ENCODE measurements at regions not wholly inside any gene's neighbourhood (a gene's known extent, or its start where the extent isn't known, plus 50 kb on each side); places are given as distances from the start of the nearest gene placed in this dataset.

- TF ChIP-seq CTCF (IDR thresholded peaks at IDR 0.05): no peak
- TF ChIP-seq POLR2A (IDR thresholded peaks at IDR 0.05): no peak
- TF ChIP-seq EP300 (IDR thresholded peaks at IDR 0.05): no peak
These were observed 100.8 kb upstream of the DAAM1 start for GRCh38 chr14:59087711-59088110.
